PC-9 (cell line): ENCODE measurements at regions not wholly inside any gene's neighbourhood (a gene's known extent, or its start where the extent isn't known, plus 50 kb on each side); places are given as distances from the start of the nearest gene placed in this dataset.

Experiments used
- BruUV-seq: library from RNA; stranded (reverse); fragments of 400-500 nt; replicated peaks from 2 replicates; lab custom pipeline; 2021; lab: Mats Ljungman, UMichigan
- CTCF ChIA-PET: fragments of 300-600 bp; sonication (Branson Sonifier 250); formaldehyde crosslinking; loops from one replicate; lab custom pipeline; 2022; ENCODE audit warnings: antibody characterized with exemption; lab: Charles Lee
- POLR2A ChIA-PET: fragments of 300-600 bp; sonication (Branson Sonifier 250); formaldehyde crosslinking; loops from one replicate; lab custom pipeline; 2022; ENCODE audit warnings: antibody characterized with exemption; ENCODE audit not compliant: unreplicated experiment; lab: Charles Lee
- DNase-seq, 2 experiments: peaks; one replicate each; pipeline versions ENCODE4 v3.0.0 to v3.0.0-alpha.2; 2015 to 2022; ENCODE audit warnings: mixed read lengths in 1 of 2
- H2AFZ ChIP-seq: fragments of 200-600 bp; sonication (generic); 2 replicates; pipeline ENCODE4 v1.8.1; 2017; ENCODE audit warnings: antibody characterized with exemption
- H3F3A ChIP-seq: fragments of 200-600 bp; sonication (generic); 2 replicates; pipeline ENCODE4 v1.8.1; 2017; ENCODE audit warnings: antibody characterized with exemption, mild to moderate bottlenecking, low read depth; ENCODE audit not compliant: insufficient read depth
- H3K27ac ChIP-seq: fragments of 200-600 bp; sonication (generic); 2 replicates; pipeline ENCODE4 v1.6.1; 2016; ENCODE audit warnings: mixed run types
- H3K27me3 ChIP-seq: fragments of 200-600 bp; sonication (generic); 2 replicates; pipeline ENCODE4 v1.6.1; 2016; ENCODE audit warnings: low read depth, mixed run types; ENCODE audit not compliant: insufficient read depth
- H3K36me3 ChIP-seq: fragments of 200-600 bp; sonication (generic); 2 replicates; pipeline ENCODE4 v1.6.1; 2016; ENCODE audit warnings: low read depth, mixed run types
- H3K4me1 ChIP-seq: fragments of 200-600 bp; sonication (generic); replicated peaks from 2 replicates; pipeline ENCODE4 v1.6.1; 2016; ENCODE audit warnings: mixed run types; ENCODE audit not compliant: insufficient read depth
- H3K4me2 ChIP-seq: fragments of 200-600 bp; sonication (generic); 2 replicates; pipeline ENCODE4 v1.6.1; 2017; ENCODE audit warnings: mixed run types
- H3K4me3 ChIP-seq: fragments of 200-600 bp; sonication (generic); 2 replicates; pipeline ENCODE4 v1.6.1; 2016; ENCODE audit warnings: mixed run types
- H3K79me2 ChIP-seq: fragments of 200-600 bp; sonication (generic); 2 replicates; pipeline ENCODE4 v1.6.1; 2017; ENCODE audit warnings: low read depth, mixed run types
- H3K9me2 ChIP-seq: fragments of 200-600 bp; sonication (generic); 2 replicates; pipeline ENCODE4 v1.8.1; 2017; ENCODE audit warnings: mild to moderate bottlenecking; ENCODE audit not compliant: insufficient read depth
- H3K9me3 ChIP-seq: fragments of 200-600 bp; sonication (generic); 2 replicates; pipeline ENCODE4 v1.8.1; 2016; ENCODE audit warnings: low read depth; ENCODE audit not compliant: insufficient read depth
- H4K20me1 ChIP-seq: fragments of 200-600 bp; sonication (generic); 2 replicates; pipeline ENCODE4 v1.8.1; 2017; ENCODE audit not compliant: insufficient read depth
- CTCF ChIP-seq: fragments of 200-600 bp; sonication (generic); conservative IDR thresholded peaks from 2 replicates; pipeline ENCODE4 v1.6.1; 2017; ENCODE audit warnings: mixed run types, antibody characterized with exemption, mild to moderate bottlenecking, moderate library complexity
- EZH2 ChIP-seq: fragments of 200-600 bp; sonication (generic); IDR thresholded peaks from 2 replicates; pipeline ENCODE4 v1.8.0; 2017; ENCODE audit warnings: antibody characterized with exemption, low read depth
- intact Hi-C: fragments of 100-400 bp; cut with micrococcal nuclease; formaldehyde crosslinking; loops from one replicate; pipeline ENCODE4 v1.10.0; 2022; ENCODE audit not compliant: unreplicated experiment

GRCh38 chr1:29505532-29506220 lies 269.4 kb downstream of the PTPRU start:
- no TSS peak for BruUV-seq
- Histone ChIP-seq H3K4me1 (no peaks in the 10 kb centered on the region), H3K4me2 (no peak overlapping the region), H4K20me1 (no peaks in the 10 kb centered on the region), H3F3A (no peaks in the 10 kb centered on the region), H3K79me2 (no peaks in the 10 kb centered on the region), H3K9me3 (no peaks in the 10 kb centered on the region), H3K9me2 (no peaks in the 10 kb centered on the region), H3K27ac (no peak overlapping the region), H3K36me3 (no peaks in the 10 kb centered on the region), H3K27me3 (no peaks in the 10 kb centered on the region), H3K4me3 (no peak overlapping the region), H2AFZ (no peak overlapping the region)
- DNase-seq = no peak
- TF ChIP-seq CTCF (no peak), EZH2 (no peak)
- ChIA-PET POLR2A (no interaction called here), CTCF (interaction anchor here (0.6 kb wide), 1 partner anchor 19 kb away, joined by 4 read pairs; no protein-coding TSS in a partner anchor)
- intact Hi-C loops = no loop called here

- CTCF ChIA-PET = no interaction called here
- BruUV-seq = no TSS peak
- Histone ChIP-seq H3K9me2 (no peaks in the 10 kb centered on the region), H3K36me3 (no peaks in the 10 kb centered on the region), H3K27me3 (no peaks in the 10 kb centered on the region), H3K9me3 (no peaks in the 10 kb centered on the region), H2AFZ (no peak overlapping the region), H3K27ac (no peak overlapping the region), H3K4me1 (no peaks in the 10 kb centered on the region), H3F3A (no peaks in the 10 kb centered on the region), H3K4me2 (no peak overlapping the region), H4K20me1 (no peaks in the 10 kb centered on the region), H3K4me3 (no peak overlapping the region), H3K79me2 (no peaks in the 10 kb centered on the region)
- TF ChIP-seq EZH2 (no peak), CTCF (no peak)
- intact Hi-C loops = no loop called here
- no peak for DNase-seq
- POLR2A ChIA-PET = no interaction called here
Measured at GRCh38 chr1:29504709-29505410, 268.5 kb downstream of the PTPRU start.

- Histone ChIP-seq H3K27ac (no peak overlapping the region), H3K36me3 (no peaks in the 10 kb centered on the region), H3K4me1 (no peaks in the 10 kb centered on the region), H2AFZ (no peak overlapping the region), H3F3A (no peaks in the 10 kb centered on the region), H3K9me3 (no peaks in the 10 kb centered on the region), H3K9me2 (no peaks in the 10 kb centered on the region), H3K79me2 (no peaks in the 10 kb centered on the region), H3K27me3 (no peaks in the 10 kb centered on the region), H4K20me1 (no peaks in the 10 kb centered on the region), H3K4me2 (no peak overlapping the region), H3K4me3 (no peak overlapping the region)
- intact Hi-C loops = no loop called here
- ChIA-PET CTCF (no interaction called here), POLR2A (no interaction called here)
- no TSS peak for BruUV-seq
- DNase-seq = no peak
- TF ChIP-seq CTCF (no peak), EZH2 (no peak)
Measured at GRCh38 chr1:29504196-29504595, 267.9 kb downstream of the PTPRU start.
